ENCODE measurements at regions not wholly inside any gene's neighbourhood (a gene's known extent, or its start where the extent isn't known, plus 50 kb on each side); places are given as distances from the start of the nearest gene placed in this dataset.

DNA sequence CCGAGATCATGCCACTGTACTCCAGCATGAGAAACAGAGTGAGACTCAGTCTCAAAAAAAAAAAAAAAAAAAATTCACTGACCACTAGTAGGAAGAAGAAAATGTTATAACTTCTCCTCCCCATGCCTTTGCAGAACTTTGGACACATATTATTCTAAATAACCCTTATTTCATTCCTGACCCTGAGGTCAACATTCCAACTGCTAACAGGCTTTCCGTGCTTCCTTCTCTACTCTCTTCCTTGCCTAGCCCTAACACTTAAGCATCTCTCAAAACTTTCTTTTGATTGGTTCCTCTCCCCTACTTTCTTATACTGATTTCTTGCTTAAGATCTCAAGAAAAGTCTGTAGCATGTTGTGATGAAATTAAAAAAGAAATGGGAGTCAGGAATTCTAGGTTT lies 146.8 kb downstream of the MEX3B start:
- no peak for TF ChIP-seq EZH2 (IDR thresholded peaks at IDR 0.05)
- TF ChIP-seq POLR2AphosphoS5 (IDR thresholded peaks at IDR 0.05; ENCODE audit: borderline replicate concordance, low read depth, low read length) = no peak
- no peak for TF ChIP-seq FOXP2 (optimal IDR thresholded peaks at IDR 0.05; ENCODE audit: control extremely low read depth, extremely low read length, insufficient read depth)

Data from SK-N-MC (cell line).